Coronary artery (tissue), 2 donors: ENCODE measurements at regions not wholly inside any gene's neighbourhood (a gene's known extent, or its start where the extent isn't known, plus 50 kb on each side); places are given as distances from the start of the nearest gene placed in this dataset.

Source experiments
- DNase-seq: peaks from one replicate; pipeline ENCODE4 v3.0.0-alpha.2; 2017; ENCODE audit warnings: low spot score
- H3K27ac ChIP-seq, 2 donors: fragments of 200-600 bp; sonication (generic); one replicate each; pipeline ENCODE4 v1.5.1; 2016 to 2019
- H3K4me3 ChIP-seq: fragments of 200-600 bp; sonication (generic); 2 replicates; pipeline ENCODE4 v1.5.1; 2016; ENCODE audit warnings: mild to moderate bottlenecking, moderate library complexity
- CTCF ChIP-seq: fragments of 200-600 bp; sonication (generic); IDR thresholded peaks from one replicate; pipeline ENCODE4 v1.5.1; 2019; ENCODE audit warnings: antibody characterized with exemption

GRCh38 chr7:97667359-97667758 lies 64.5 kb upstream of the TAC1 start:
- no peak overlapping the region for H3K27ac ChIP-seq
- DNase-seq = no peak
- no peak overlapping the region for H3K4me3 ChIP-seq
- no peak for TF ChIP-seq CTCF

GRCh38 chr7:97671571-97671970 lies 60.3 kb upstream of the TAC1 start:
- no peak for DNase-seq
- H3K27ac ChIP-seq = no peak overlapping the region
- no peak for TF ChIP-seq CTCF
- no peak overlapping the region for H3K4me3 ChIP-seq

GRCh38 chr7:97680622-97681021 lies 51.3 kb upstream of the TAC1 start:
- H3K4me3 ChIP-seq = no peak overlapping the region
- no peak overlapping the region for H3K27ac ChIP-seq
- TF ChIP-seq CTCF = no peak
- DNase-seq = no peak
